WTC11 (cell line): ENCODE measurements at regions not wholly inside any gene's neighbourhood (a gene's known extent, or its start where the extent isn't known, plus 50 kb on each side); places are given as distances from the start of the nearest gene placed in this dataset.

Source experiments
- ATAC-seq: fragments of 200-7000 bp; cut with Tn5 transposase; 2 replicates; pipeline ENCODE4 v1.10.0; 2021; ENCODE audit warnings: mild to moderate bottlenecking, moderate library complexity
- CTCF ChIA-PET: fragments of 300-600 bp; sonication (Branson Sonifier 250); formaldehyde crosslinking; loops from one replicate; lab custom pipeline; 2021; ENCODE audit warnings: antibody characterized with exemption; lab: Charles Lee
- POLR2A ChIA-PET: fragments of 350-600 bp; sonication (Branson Sonifier 250); formaldehyde crosslinking; loops from one replicate; lab custom pipeline; 2021; ENCODE audit warnings: antibody characterized with exemption; lab: Charles Lee
- DNase-seq: peaks from one replicate; pipeline ENCODE4 v3.0.0; 2021; ENCODE audit warnings: low spot score
- H3K27ac Mint-ChIP-seq: 2 replicates; pipeline ENCODE4 v1.8.0; 2021; ENCODE audit warnings: mixed read lengths
- H3K27me3 Mint-ChIP-seq: 2 replicates; pipeline ENCODE4 v1.8.0; 2021; ENCODE audit warnings: low read depth, mild to moderate bottlenecking, moderate library complexity, mixed read lengths
- H3K36me3 Mint-ChIP-seq: 2 replicates; pipeline ENCODE4 v1.8.0; 2021; ENCODE audit warnings: mixed read lengths
- H3K4me1 Mint-ChIP-seq: 2 replicates; pipeline ENCODE4 v1.8.0; 2022; ENCODE audit warnings: mixed read lengths
- H3K4me3 Mint-ChIP-seq: 2 replicates; pipeline ENCODE4 v1.8.0; 2021; ENCODE audit warnings: mild to moderate bottlenecking, moderate library complexity, mixed read lengths
- H3K9me3 Mint-ChIP-seq: 2 replicates; pipeline ENCODE4 v1.8.0; 2021; ENCODE audit warnings: mixed read lengths
- ATF1 ChIP-seq: sonication (generic); formaldehyde crosslinking; IDR thresholded peaks from 2 replicates; pipeline ENCODE4 v1.8.1; 2023; ENCODE audit warnings: mild to moderate bottlenecking, moderate library complexity, missing genetic modification reagents
- CBFB ChIP-seq: sonication (generic); formaldehyde crosslinking; IDR thresholded peaks from 2 replicates; pipeline ENCODE4 v1.8.1; 2022; ENCODE audit warnings: mild to moderate bottlenecking, low read depth, missing genetic modification reagents
- CDX4 ChIP-seq: fragments of 250-450 bp; sonication (Bioruptor Pico); IDR thresholded peaks from 2 replicates; pipeline ENCODE4 v1.9.0; 2021; ENCODE audit warnings: moderate library complexity, mild to moderate bottlenecking, inconsistent platforms, borderline replicate concordance
- CREB1 ChIP-seq: sonication (generic); formaldehyde crosslinking; IDR thresholded peaks from 2 replicates; pipeline ENCODE4 v1.8.0; 2023; ENCODE audit warnings: mild to moderate bottlenecking, missing genetic modification reagents
- CTCF ChIP-seq: fragments of 200-600 bp; IDR thresholded peaks from 2 replicates; pipeline ENCODE4 v1.8.0; 2022; ENCODE audit warnings: antibody characterized with exemption
- EMX1 ChIP-seq: fragments of 250-450 bp; sonication (Bioruptor Pico); IDR thresholded peaks from 2 replicates; pipeline ENCODE4 v1.8.0; 2021; ENCODE audit warnings: mild to moderate bottlenecking
- FOXK1 ChIP-seq: sonication (generic); formaldehyde crosslinking; IDR thresholded peaks from 2 replicates; pipeline ENCODE4 v1.8.0; 2022; ENCODE audit warnings: mild to moderate bottlenecking, moderate library complexity, missing genetic modification reagents
- GABPB1 ChIP-seq: sonication (generic); formaldehyde crosslinking; IDR thresholded peaks from 2 replicates; pipeline ENCODE4 v1.8.1; 2023; ENCODE audit warnings: mild to moderate bottlenecking, missing genetic modification reagents
- JUN ChIP-seq: sonication (generic); formaldehyde crosslinking; IDR thresholded peaks from 2 replicates; pipeline ENCODE4 v1.8.0; 2023; ENCODE audit warnings: mild to moderate bottlenecking, missing genetic modification reagents
- MXD4 ChIP-seq: fragments of 250-450 bp; sonication (Bioruptor Pico); IDR thresholded peaks from 2 replicates; pipeline ENCODE4 v1.8.0; 2021; ENCODE audit warnings: mild to moderate bottlenecking, moderate library complexity, borderline replicate concordance
- NR1H2 ChIP-seq: sonication (generic); formaldehyde crosslinking; IDR thresholded peaks from 2 replicates; pipeline ENCODE4 v1.9.0; 2021; ENCODE audit warnings: mild to moderate bottlenecking, moderate library complexity, missing genetic modification reagents
- NR3C1 ChIP-seq: sonication (generic); formaldehyde crosslinking; conservative IDR thresholded peaks from 2 replicates; pipeline ENCODE4 v1.8.1; 2023; ENCODE audit warnings: low read depth, mild to moderate bottlenecking, missing genetic modification reagents
- SMAD3 ChIP-seq: sonication (generic); formaldehyde crosslinking; IDR thresholded peaks from 2 replicates; pipeline ENCODE4 v1.8.0; 2022; ENCODE audit warnings: missing genetic modification reagents, mild to moderate bottlenecking, borderline replicate concordance
- STAT6 ChIP-seq: sonication (generic); formaldehyde crosslinking; conservative IDR thresholded peaks from 2 replicates; pipeline ENCODE4 v1.8.1; 2023; ENCODE audit warnings: mild to moderate bottlenecking, low read depth, missing genetic modification reagents, moderate library complexity
- ZNF219 ChIP-seq: sonication (generic); formaldehyde crosslinking; IDR thresholded peaks from 2 replicates; pipeline ENCODE4 v1.8.0; 2023; ENCODE audit warnings: missing genetic modification reagents, mild to moderate bottlenecking, borderline replicate concordance
- ZSCAN18 ChIP-seq: fragments of 250-450 bp; sonication (Bioruptor Pico); IDR thresholded peaks from 2 replicates; pipeline ENCODE4 v2.1.2; 2022; ENCODE audit warnings: mild to moderate bottlenecking, moderate library complexity
- TF ChIP-seq, protein P1 (sequence below): sonication (generic); formaldehyde crosslinking; IDR thresholded peaks from 2 replicates; pipeline ENCODE4 v1.8.1; 2022; ENCODE audit warnings: low read depth, mild to moderate bottlenecking, moderate library complexity, missing genetic modification reagents, borderline replicate concordance
- TF ChIP-seq, protein P2 (sequence below): sonication (generic); formaldehyde crosslinking; IDR thresholded peaks from 2 replicates; pipeline ENCODE4 v1.8.1; 2023; ENCODE audit warnings: mild to moderate bottlenecking, missing genetic modification reagents, moderate library complexity
- TF ChIP-seq, protein P3 (sequence below): fragments of 250-450 bp; sonication (Bioruptor Pico); IDR thresholded peaks from 2 replicates; pipeline ENCODE4 v1.9.0; 2021; ENCODE audit warnings: mild to moderate bottlenecking
- TF ChIP-seq, protein P4 (sequence below): sonication (generic); formaldehyde crosslinking; conservative IDR thresholded peaks from 2 replicates; pipeline ENCODE4 v1.8.1; 2022; ENCODE audit warnings: mild to moderate bottlenecking, missing genetic modification reagents
- TF ChIP-seq, protein P5 (sequence below): sonication (generic); formaldehyde crosslinking; IDR thresholded peaks from 2 replicates; pipeline ENCODE4 v1.8.0; 2023; ENCODE audit warnings: missing genetic modification reagents

DNA sequence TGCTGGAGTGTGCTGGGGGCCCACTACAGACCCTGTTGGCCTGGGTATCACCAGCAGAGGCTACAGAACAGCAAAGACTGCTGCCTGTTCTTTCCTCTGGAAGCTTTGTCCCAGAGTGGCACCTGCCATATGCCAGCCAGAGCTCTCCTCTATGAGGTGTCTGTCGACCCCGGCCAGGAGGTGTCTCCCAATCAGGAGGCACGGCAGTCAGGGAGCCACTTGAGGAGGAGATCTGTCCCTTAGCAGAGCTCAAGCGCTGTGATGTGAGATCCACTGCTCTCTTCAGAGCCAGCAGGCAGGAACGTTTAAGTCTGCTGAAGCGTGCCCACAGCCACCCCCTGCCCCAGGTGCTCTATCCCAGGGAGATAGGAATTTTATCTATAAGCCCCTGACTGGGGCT is 316.2 kb downstream of the ETV1 start:
- Mint-ChIP-seq H3K9me3 (peaks cover 82% of the 10 kb centered on the region), H3K36me3 (peaks cover 72% of the 10 kb centered on the region), H3K27ac (no peak overlapping the region), H3K4me3 (no peak overlapping the region), H3K4me1 (0 out of 2 replicates have a peak, but pooled peaks cover 5% of the 10 kb centered on the region), H3K27me3 (peaks cover 3% of the 10 kb centered on the region; the same call in 1 of the 2 replicates)
- no peak for ATAC-seq
- ChIA-PET POLR2A (no interaction called here), CTCF (no interaction called here)
- no peak for DNase-seq
- TF ChIP-seq, protein P1, sequence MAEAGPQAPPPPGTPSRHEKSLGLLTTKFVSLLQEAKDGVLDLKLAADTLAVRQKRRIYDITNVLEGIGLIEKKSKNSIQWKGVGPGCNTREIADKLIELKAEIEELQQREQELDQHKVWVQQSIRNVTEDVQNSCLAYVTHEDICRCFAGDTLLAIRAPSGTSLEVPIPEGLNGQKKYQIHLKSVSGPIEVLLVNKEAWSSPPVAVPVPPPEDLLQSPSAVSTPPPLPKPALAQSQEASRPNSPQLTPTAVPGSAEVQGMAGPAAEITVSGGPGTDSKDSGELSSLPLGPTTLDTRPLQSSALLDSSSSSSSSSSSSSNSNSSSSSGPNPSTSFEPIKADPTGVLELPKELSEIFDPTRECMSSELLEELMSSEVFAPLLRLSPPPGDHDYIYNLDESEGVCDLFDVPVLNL, result no peak
- TF ChIP-seq ATF1 (CRISPR knock-in tag), result no peak
- no peak for TF ChIP-seq SMAD3 (CRISPR knock-in tag)

- H3K36me3 Mint-ChIP-seq, result peaks cover 10% of the 10 kb centered on the region
- POLR2A ChIA-PET, result no interaction called here
- TF ChIP-seq CDX4 (CRISPR knock-in tag) (no peak), EMX1 (CRISPR knock-in tag) (no peak), MXD4 (no peak), STAT6 (CRISPR knock-in tag) (no peak), FOXK1 (CRISPR knock-in tag) (no peak), CTCF (no peak), ZNF219 (no peak), JUN (CRISPR knock-in tag) (no peak), GABPB1 (no peak), NR1H2 (CRISPR knock-in tag) (no peak), CBFB (CRISPR knock-in tag) (no peak), ZSCAN18 (CRISPR knock-in tag) (no peak), CREB1 (CRISPR knock-in tag) (no peak), NR3C1 (no peak)
- TF ChIP-seq, protein P1, result no peak
- TF ChIP-seq, protein P2, sequence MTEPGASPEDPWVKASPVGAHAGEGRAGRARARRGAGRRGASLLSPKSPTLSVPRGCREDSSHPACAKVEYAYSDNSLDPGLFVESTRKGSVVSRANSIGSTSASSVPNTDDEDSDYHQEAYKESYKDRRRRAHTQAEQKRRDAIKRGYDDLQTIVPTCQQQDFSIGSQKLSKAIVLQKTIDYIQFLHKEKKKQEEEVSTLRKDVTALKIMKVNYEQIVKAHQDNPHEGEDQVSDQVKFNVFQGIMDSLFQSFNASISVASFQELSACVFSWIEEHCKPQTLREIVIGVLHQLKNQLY, result no peak
- TF ChIP-seq, protein P3, sequence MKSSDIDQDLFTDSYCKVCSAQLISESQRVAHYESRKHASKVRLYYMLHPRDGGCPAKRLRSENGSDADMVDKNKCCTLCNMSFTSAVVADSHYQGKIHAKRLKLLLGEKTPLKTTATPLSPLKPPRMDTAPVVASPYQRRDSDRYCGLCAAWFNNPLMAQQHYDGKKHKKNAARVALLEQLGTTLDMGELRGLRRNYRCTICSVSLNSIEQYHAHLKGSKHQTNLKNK (CRISPR knock-in tag), result no peak
- TF ChIP-seq, protein P4, sequence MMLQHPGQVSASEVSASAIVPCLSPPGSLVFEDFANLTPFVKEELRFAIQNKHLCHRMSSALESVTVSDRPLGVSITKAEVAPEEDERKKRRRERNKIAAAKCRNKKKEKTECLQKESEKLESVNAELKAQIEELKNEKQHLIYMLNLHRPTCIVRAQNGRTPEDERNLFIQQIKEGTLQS, result no peak
- TF ChIP-seq, protein P5, sequence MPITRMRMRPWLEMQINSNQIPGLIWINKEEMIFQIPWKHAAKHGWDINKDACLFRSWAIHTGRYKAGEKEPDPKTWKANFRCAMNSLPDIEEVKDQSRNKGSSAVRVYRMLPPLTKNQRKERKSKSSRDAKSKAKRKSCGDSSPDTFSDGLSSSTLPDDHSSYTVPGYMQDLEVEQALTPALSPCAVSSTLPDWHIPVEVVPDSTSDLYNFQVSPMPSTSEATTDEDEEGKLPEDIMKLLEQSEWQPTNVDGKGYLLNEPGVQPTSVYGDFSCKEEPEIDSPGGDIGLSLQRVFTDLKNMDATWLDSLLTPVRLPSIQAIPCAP, result no peak
- TF ChIP-seq, all 79 proteins: peak for 0
- no peak overlapping the region for H3K27ac Mint-ChIP-seq
- CTCF ChIA-PET, result no interaction called here
- H3K4me3 Mint-ChIP-seq, result no peak overlapping the region
- H3K9me3 Mint-ChIP-seq, result peaks cover 15% of the 10 kb centered on the region
- no peak for ATAC-seq
- DNase-seq, result no peak
- no peaks in the 10 kb centered on the region for H3K27me3 Mint-ChIP-seq
- no peaks in the 10 kb centered on the region for H3K4me1 Mint-ChIP-seq
Observed at GRCh38 chr7:13682626-13683025, 306.8 kb downstream of the ETV1 start.
